Endothelial cell of umbilical vein (primary cell): ENCODE measurements at regions not wholly inside any gene's neighbourhood (a gene's known extent, or its start where the extent isn't known, plus 50 kb on each side); places are given as distances from the start of the nearest gene placed in this dataset.

Experiments
- BruUV-seq: library from RNA; stranded (reverse); fragments of 400-500 nt; replicated peaks from 2 replicates; lab custom pipeline; 2021; lab: Mats Ljungman, UMichigan
- CTCF ChIA-PET: fragments of 300-600, 350-600 bp; sonication (Branson Sonifier 250); formaldehyde crosslinking; loops from one replicate; lab custom pipeline; 2021; ENCODE audit warnings: antibody characterized with exemption, inconsistent platforms; lab: Charles Lee
- POLR2A ChIA-PET: fragments of 300-600, 350-600 bp; sonication (Branson Sonifier 250); formaldehyde crosslinking; loops from one replicate; lab custom pipeline; 2021; ENCODE audit warnings: antibody characterized with exemption, inconsistent platforms; lab: Charles Lee
- DNase-seq: peaks from one replicate; pipeline ENCODE4 v3.0.0-alpha.2; 2011; ENCODE audit warnings: low read depth, low spot score
- FAIRE-seq: peaks from 2 replicates; lab custom pipeline; 2011; peaks lifted over from hg19 to GRCh38; lab: Jason Lieb, UNC
- H2AFZ ChIP-seq: 2 replicates; pipeline ENCODE4 v1.6.0; 2012; ENCODE audit warnings: low read depth, low read length, control low read depth, inconsistent platforms
- H3K27ac ChIP-seq: 2 replicates; pipeline ENCODE4 v1.5.1; 2011; ENCODE audit warnings: low read depth, mild to moderate bottlenecking, control low read depth, low read length, moderate library complexity; ENCODE audit not compliant: insufficient read depth
- H3K27me3 ChIP-seq, 2 experiments: 2 replicates each; pipeline versions ENCODE4 v1.6.0 to v1.6.1; 2011; ENCODE audit warnings: low read length in 2 of 2, mixed read lengths in 1 of 2; ENCODE audit not compliant: control insufficient read depth in 2 of 2, insufficient read depth in 2 of 2
- H3K36me3 ChIP-seq, 2 experiments: 2 replicates in 1 of 2; 3 replicates in 1 of 2; pipeline ENCODE4 v1.5.1; 2011; ENCODE audit warnings: low read length in 2 of 2, mild to moderate bottlenecking in 1 of 2, moderate library complexity in 1 of 2; ENCODE audit not compliant: control insufficient read depth in 2 of 2, insufficient read depth in 2 of 2; ENCODE audit errors: extremely low read depth in 1 of 2
- H3K4me1 ChIP-seq: 3 replicates; pipeline ENCODE4 v1.5.1; 2011; ENCODE audit warnings: mild to moderate bottlenecking, low read length; ENCODE audit not compliant: control insufficient read depth, insufficient read depth; ENCODE audit errors: extremely low read depth
- H3K4me2 ChIP-seq: 2 replicates; pipeline ENCODE4 v1.6.1; 2011; ENCODE audit warnings: low read length, control low read depth, mixed read lengths; ENCODE audit not compliant: insufficient read depth
- H3K4me3 ChIP-seq, 3 experiments: fragments of 200-600 bp in 1 of 3; sonication (generic), shearing (Covaris generic) in 1 of 3; replicated peaks in 1 of 3; 2 replicates each; pipeline ENCODE4 v1.5.1; 2011 to 2016; ENCODE audit warnings: control low read depth in 3 of 3, low read length in 3 of 3, mild to moderate bottlenecking in 2 of 3, inconsistent platforms in 1 of 3, low read depth in 1 of 3, moderate library complexity in 1 of 3; ENCODE audit not compliant: insufficient read depth in 1 of 3
- H3K79me2 ChIP-seq: 2 replicates; pipeline ENCODE4 v1.6.0; 2012; ENCODE audit warnings: low read length, inconsistent platforms; ENCODE audit not compliant: control insufficient read depth, insufficient read depth
- H3K9ac ChIP-seq: replicated peaks from 2 replicates; pipeline ENCODE3; 2011; ENCODE audit warnings: low read length, control low read depth; ENCODE audit not compliant: insufficient read depth; ENCODE audit errors: extremely low read depth
- H3K9me1 ChIP-seq: replicated peaks from 3 replicates; pipeline ENCODE4 v1.6.0; 2011; ENCODE audit warnings: mild to moderate bottlenecking, low read length; ENCODE audit not compliant: control insufficient read depth, insufficient read depth; ENCODE audit errors: extremely low read depth
- H3K9me3 ChIP-seq: replicated peaks from 2 replicates; pipeline ENCODE4 v1.5.1; 2012; ENCODE audit warnings: low read length, inconsistent platforms; ENCODE audit not compliant: control insufficient read depth, insufficient read depth
- H4K20me1 ChIP-seq: replicated peaks from 2 replicates; pipeline ENCODE3; 2011; ENCODE audit warnings: mild to moderate bottlenecking, low read length; ENCODE audit not compliant: control insufficient read depth, insufficient read depth; ENCODE audit errors: extremely low read depth
- CTCF ChIP-seq, 2 donors: IDR thresholded peaks; 1 replicate in 1 of 2; 2 replicates in 1 of 2; pipeline ENCODE4 v1.5.1; 2011; ENCODE audit warnings: low read length in 2 of 2, mild to moderate bottlenecking in 2 of 2, moderate library complexity in 2 of 2, control low read depth in 1 of 2, inconsistent platforms in 1 of 2, low read depth in 1 of 2; ENCODE audit not compliant: insufficient read depth in 1 of 2; ENCODE audit errors: extremely low read depth in 1 of 2
- EZH2 ChIP-seq: IDR thresholded peaks from 2 replicates; pipeline ENCODE4 v1.6.1; 2012; ENCODE audit warnings: borderline replicate concordance, low read depth, mild to moderate bottlenecking, moderate library complexity, low read length, inconsistent platforms; ENCODE audit not compliant: severe bottlenecking
- FOS ChIP-seq: IDR thresholded peaks from 2 replicates; pipeline ENCODE4 v1.6.1; 2011; ENCODE audit warnings: mild to moderate bottlenecking, low read length, moderate library complexity, borderline replicate concordance; ENCODE audit not compliant: insufficient read depth
- GATA2 ChIP-seq: IDR thresholded peaks from 2 replicates; pipeline ENCODE4 v1.7.0; 2011; ENCODE audit warnings: low read depth, mild to moderate bottlenecking, moderate library complexity, mixed read lengths, low read length; ENCODE audit not compliant: insufficient read length, insufficient read depth
- JUN ChIP-seq: IDR thresholded peaks from 2 replicates; pipeline ENCODE4 v1.6.1; 2011; ENCODE audit warnings: borderline replicate concordance, low read depth; ENCODE audit not compliant: insufficient read length, insufficient read depth
- MAX ChIP-seq: IDR thresholded peaks from 2 replicates; pipeline ENCODE4 v1.6.1; 2011; ENCODE audit not compliant: insufficient read depth, insufficient read length
- MYC ChIP-seq: IDR thresholded peaks from one replicate; pipeline ENCODE4 v1.6.1; 2011; ENCODE audit warnings: mild to moderate bottlenecking, low read depth, low read length
- POLR2A ChIP-seq: IDR thresholded peaks from 2 replicates; pipeline ENCODE4 v1.6.1; 2012; ENCODE audit warnings: low read depth, mild to moderate bottlenecking, control low read depth, low read length
- POLR2AphosphoS5 ChIP-seq: IDR thresholded peaks from 2 replicates; pipeline ENCODE4 v1.6.1; 2012; ENCODE audit warnings: low read depth, mild to moderate bottlenecking, control low read depth, low read length, moderate library complexity; ENCODE audit not compliant: insufficient read depth
- dilution Hi-C: fragments of 300-500 bp; cut with MboI; formaldehyde crosslinking; loops from one replicate; pipeline ENCODE4 v1.15.0; 2019; ENCODE audit warnings: low sequenced_read_pairs; ENCODE audit not compliant: extremely low pct_ligation_motif_present
- intact Hi-C: fragments of 100-400 bp; cut with micrococcal nuclease; formaldehyde crosslinking; loops from one replicate; pipeline ENCODE4 v1.10.0; 2022

- ChIA-PET CTCF (interaction anchor here (0.5 kb wide), 2 partner anchors 8 to 403 kb away, joined by 3 to 4 read pairs; no protein-coding TSS in a partner anchor), POLR2A (no interaction called here)
- Histone ChIP-seq H3K9ac (no peak overlapping the region), H3K4me2 (no peak overlapping the region), H3K36me3 (no peaks in the 10 kb centered on the region), H3K27ac (no peak overlapping the region), H3K4me1 (no peaks in the 10 kb centered on the region), H3K4me3 (no peak overlapping the region), H3K27me3 (no peaks in the 10 kb centered on the region), H4K20me1 (no peaks in the 10 kb centered on the region), H3K9me1 (no peaks in the 10 kb centered on the region), H3K79me2 (no peaks in the 10 kb centered on the region), H3K9me3 (no peaks in the 10 kb centered on the region), H2AFZ (no peak overlapping the region)
- no peak for TF ChIP-seq POLR2AphosphoS5
- no peak for TF ChIP-seq POLR2A
- TF ChIP-seq MAX = no peak
- TF ChIP-seq CTCF (IDR thresholded peaks at IDR 0.05; ENCODE audit: extremely low read depth in 1 of 2, insufficient read depth in 1 of 2, low read depth in 1 of 2, low read length in 2 of 2) = no peak
- TF ChIP-seq MYC = no peak
- no peak for TF ChIP-seq FOS
- no peak for TF ChIP-seq GATA2
- no peak for TF ChIP-seq EZH2
- no peak for TF ChIP-seq JUN
- intact Hi-C loops (no loop called here), dilution Hi-C loops (no loop called here)
- no peak for FAIRE-seq
- no peak for DNase-seq
- no TSS peak for BruUV-seq
Observed at GRCh38 chr9:7636838-7637467, 162.6 kb downstream of the DMAC1 start.
